DOHH2 (cell line): ENCODE measurements at regions not wholly inside any gene's neighbourhood (a gene's known extent, or its start where the extent isn't known, plus 50 kb on each side); places are given as distances from the start of the nearest gene placed in this dataset.

Source experiments
- CTCF ChIP-seq: fragments of 200-600 bp; sonication (generic); IDR thresholded peaks from one replicate; pipeline ENCODE4 v1.5.1; 2014; ENCODE audit warnings: antibody characterized with exemption, mild to moderate bottlenecking, low read depth, low read length; ENCODE audit not compliant: poor library complexity, severe bottlenecking
- EZH2phosphoT487 ChIP-seq: fragments of 200-600 bp; sonication (generic); IDR thresholded peaks from 2 replicates; pipeline ENCODE4 v1.6.1; 2017; ENCODE audit warnings: borderline replicate concordance, mild to moderate bottlenecking, antibody characterized with exemption, low read length, moderate library complexity, mixed read lengths

GRCh38 chr13:47039106-47039505 is 142.3 kb upstream of the HTR2A start:
- TF ChIP-seq CTCF (no peak), EZH2phosphoT487 (no peak)
